Cortex of kidney (tissue), 1 donor: ENCODE measurements at regions not wholly inside any gene's neighbourhood (a gene's known extent, or its start where the extent isn't known, plus 50 kb on each side); places are given as distances from the start of the nearest gene placed in this dataset.

Source experiments
- DNase-seq: peaks from one replicate; lab custom pipeline; 2025; lab: John Stamatoyannopoulos, UW

- no peak for DNase-seq
Measured at GRCh38 chr5:164351245-164351834, 845.9 kb downstream of the MAT2B start.

- DNase-seq = no peak
Measured at GRCh38 chr5:164352695-164353094, 847.3 kb downstream of the MAT2B start.

GRCh38 chr5:164353155-164353554 lies 847.7 kb downstream of the MAT2B start:
- DNase-seq = no peak

GRCh38 chr5:164354139-164354751 lies 848.8 kb downstream of the MAT2B start:
- no peak for DNase-seq

- no peak for DNase-seq
Measured at GRCh38 chr5:164355267-164355830, 849.9 kb downstream of the MAT2B start.

GRCh38 chr5:164356790-164357189 lies 851.4 kb downstream of the MAT2B start:
- DNase-seq = no peak

- DNase-seq = no peak
Measured at GRCh38 chr5:164357395-164358033, 852.1 kb downstream of the MAT2B start.

- no peak for DNase-seq
Measured at GRCh38 chr5:164358531-164359259, 853.3 kb downstream of the MAT2B start.

- DNase-seq = no peak
Measured at GRCh38 chr5:164359260-164360255, 854.1 kb downstream of the MAT2B start.

- no peak for DNase-seq
Measured at GRCh38 chr5:164360589-164360988, 855.2 kb downstream of the MAT2B start.

- DNase-seq = no peak
Measured at GRCh38 chr5:164361986-164362385, 856.6 kb downstream of the MAT2B start.

- DNase-seq = no peak
Measured at GRCh38 chr5:164362835-164363234, 857.4 kb downstream of the MAT2B start.

GRCh38 chr5:164364237-164365208 lies 859.1 kb downstream of the MAT2B start:
- DNase-seq = no peak

- no peak for DNase-seq
Measured at GRCh38 chr5:164370841-164371240, 865.4 kb downstream of the MAT2B start.

GRCh38 chr5:164372892-164373291 lies 867.5 kb downstream of the MAT2B start:
- DNase-seq = no peak

GRCh38 chr5:164373876-164374275 lies 868.5 kb downstream of the MAT2B start:
- DNase-seq = no peak

GRCh38 chr5:164375051-164375450 lies 869.6 kb downstream of the MAT2B start:
- no peak for DNase-seq

- DNase-seq = no peak
Measured at GRCh38 chr5:164376843-164377242, 871.4 kb downstream of the MAT2B start.

GRCh38 chr5:164377746-164378145 lies 872.3 kb downstream of the MAT2B start:
- no peak for DNase-seq

- DNase-seq = no peak
Measured at GRCh38 chr5:164383662-164384061, 878.2 kb downstream of the MAT2B start.
